ENCODE measurements at regions not wholly inside any gene's neighbourhood (a gene's known extent, or its start where the extent isn't known, plus 50 kb on each side); places are given as distances from the start of the nearest gene placed in this dataset.

GRCh38 chr3:24596626-24597025, 102.0 kb upstream of the THRB start:
- no peak overlapping the region for H4K5ac ChIP-seq (ENCODE audit: insufficient read length, low read depth, low read length)
- no peak overlapping the region for H3K4me3 ChIP-seq (ENCODE audit: extremely low read depth in 1 of 4, insufficient read depth in 2 of 4, low read depth in 3 of 4, low read length in 4 of 4)
- WGBS, 2 experiments (ENCODE audit: extremely low coverage in 1 of 2, insufficient coverage in 1 of 2, insufficient read length in 1 of 2, insufficient replicate concordance in 2 of 2, low coverage in 1 of 2, low lambda C conversion rate in 2 of 2, missing lambda C conversion rate in 1 of 2), result 89% methylated on average over 2 of the region's 2 CpGs; no CpG with 5 or more reads in 1 of the 2 experiments
- no peaks in the 10 kb centered on the region for H3K27me3 ChIP-seq (replicated peaks in 1 of 4; ENCODE audit: control insufficient read depth in 3 of 4, extremely low read depth in 1 of 4, insufficient read depth in 3 of 4, low read length in 3 of 4)
- no peak overlapping the region for H3K18ac ChIP-seq (ENCODE audit: extremely low read depth, low read length)
- no peak overlapping the region for H4K91ac ChIP-seq (replicated peaks; ENCODE audit: insufficient read length, low read length)
- H3K4me1 ChIP-seq (replicated peaks in 1 of 4; ENCODE audit: control insufficient read depth in 3 of 4, insufficient read depth in 4 of 4, low read length in 3 of 4), result peaks cover 0 to 2% (median 0%) of the 10 kb centered on the region in 4 experiments; a peak in 1 of 7 replicates
- no peak overlapping the region for H4K8ac ChIP-seq (ENCODE audit: extremely low read depth, insufficient read depth, low read length)
- H3K36me3 ChIP-seq (ENCODE audit: control insufficient read depth in 2 of 4, insufficient read depth in 4 of 4, low read length in 3 of 4), result no peaks in the 10 kb centered on the region
- H3K79me1 ChIP-seq (ENCODE audit: low read depth, low read length), result no peaks in the 10 kb centered on the region
- no peak overlapping the region for H2BK5ac ChIP-seq (ENCODE audit: low read depth, low read length)
- H3K56ac ChIP-seq (replicated peaks; ENCODE audit: insufficient read length, low read depth, low read length), result no peak overlapping the region
- no peak overlapping the region for H3K4ac ChIP-seq (replicated peaks; ENCODE audit: insufficient read length, low read depth, low read length)
- H4K20me1 ChIP-seq (replicated peaks in 1 of 2; ENCODE audit: control insufficient read depth in 1 of 2, insufficient read depth in 2 of 2, low read length in 2 of 2), result no peaks in the 10 kb centered on the region
- H3K9ac ChIP-seq (replicated peaks in 1 of 4; ENCODE audit: extremely low read depth in 1 of 4, low read depth in 3 of 4, low read length in 3 of 4), result no peak overlapping the region
- TF ChIP-seq, protein P1, sequence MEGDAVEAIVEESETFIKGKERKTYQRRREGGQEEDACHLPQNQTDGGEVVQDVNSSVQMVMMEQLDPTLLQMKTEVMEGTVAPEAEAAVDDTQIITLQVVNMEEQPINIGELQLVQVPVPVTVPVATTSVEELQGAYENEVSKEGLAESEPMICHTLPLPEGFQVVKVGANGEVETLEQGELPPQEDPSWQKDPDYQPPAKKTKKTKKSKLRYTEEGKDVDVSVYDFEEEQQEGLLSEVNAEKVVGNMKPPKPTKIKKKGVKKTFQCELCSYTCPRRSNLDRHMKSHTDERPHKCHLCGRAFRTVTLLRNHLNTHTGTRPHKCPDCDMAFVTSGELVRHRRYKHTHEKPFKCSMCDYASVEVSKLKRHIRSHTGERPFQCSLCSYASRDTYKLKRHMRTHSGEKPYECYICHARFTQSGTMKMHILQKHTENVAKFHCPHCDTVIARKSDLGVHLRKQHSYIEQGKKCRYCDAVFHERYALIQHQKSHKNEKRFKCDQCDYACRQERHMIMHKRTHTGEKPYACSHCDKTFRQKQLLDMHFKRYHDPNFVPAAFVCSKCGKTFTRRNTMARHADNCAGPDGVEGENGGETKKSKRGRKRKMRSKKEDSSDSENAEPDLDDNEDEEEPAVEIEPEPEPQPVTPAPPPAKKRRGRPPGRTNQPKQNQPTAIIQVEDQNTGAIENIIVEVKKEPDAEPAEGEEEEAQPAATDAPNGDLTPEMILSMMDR (IDR thresholded peaks at IDR 0.05; ENCODE audit: control extremely low read depth in 1 of 3, insufficient read depth in 1 of 3, low read depth in 1 of 3, low read length in 3 of 3), result no peak
- TF ChIP-seq JUN (IDR thresholded peaks at IDR 0.05; ENCODE audit: low read depth, low read length) (no peak), JUND (IDR thresholded peaks at IDR 0.05; ENCODE audit: low read length) (no peak), CBX5 (IDR thresholded peaks at IDR 0.05; ENCODE audit: low read depth, low read length) (no peak), SP2 (IDR thresholded peaks at IDR 0.05; ENCODE audit: low read length) (no peak), PHF8 (conservative IDR thresholded peaks at IDR 0.05; ENCODE audit: low read depth, low read length) (no peak), NRF1 (IDR thresholded peaks at IDR 0.05; ENCODE audit: low read depth, low read length) (no peak), SUZ12 (IDR thresholded peaks at IDR 0.05; ENCODE audit: low read length) (no peak)
- no peaks in the 10 kb centered on the region for H3K79me2 ChIP-seq (ENCODE audit: control insufficient read depth in 1 of 2, insufficient read depth in 2 of 2, low read length in 2 of 2)
- no peak overlapping the region for H2AFZ ChIP-seq (ENCODE audit: low read length)
- no peak overlapping the region for H2AK5ac ChIP-seq (ENCODE audit: low read depth, low read length)
- H3K23ac ChIP-seq (ENCODE audit: insufficient read length), result no peak overlapping the region
- H3K14ac ChIP-seq (ENCODE audit: insufficient read length), result no peak overlapping the region
- H3K27ac ChIP-seq (ENCODE audit: low read depth, low read length), result no peak overlapping the region
- H2BK120ac ChIP-seq (replicated peaks; ENCODE audit: low read depth, low read length), result no peak overlapping the region
- H2BK15ac ChIP-seq (ENCODE audit: low read length), result no peak overlapping the region
- ChIA-PET POLR2A (ENCODE audit: partially characterized antibody) (interaction anchor here (1.6 kb wide), 1 partner anchor 9 kb away, joined by 3 read pairs; no protein-coding TSS in a partner anchor), CTCF (ENCODE audit: partially characterized antibody) (interaction anchor here (0.7 kb wide), 1 partner anchor 46 kb away, joined by 3 read pairs; no protein-coding TSS in a partner anchor)
- FAIRE-seq (no peak), DNase-seq (ENCODE audit: low read depth in 1 of 2, low spot score in 2 of 2) (no peak)
- no peaks in the 10 kb centered on the region for H3K9me3 ChIP-seq (ENCODE audit: insufficient read depth in 2 of 2, low read depth in 1 of 2, low read length in 1 of 2)
- no peak overlapping the region for H2BK12ac ChIP-seq (ENCODE audit: low read depth, low read length)
- H3K4me2 ChIP-seq (ENCODE audit: insufficient read depth in 1 of 2, low read depth in 2 of 2, low read length in 2 of 2), result no peak overlapping the region
- no peaks in the 10 kb centered on the region for H3K23me2 ChIP-seq (ENCODE audit: low read depth, low read length)
- H2BK20ac ChIP-seq (ENCODE audit: low read length), result no peak overlapping the region

Measured in H1 (cell line).